ENCODE measurements at regions not wholly inside any gene's neighbourhood (a gene's known extent, or its start where the extent isn't known, plus 50 kb on each side); places are given as distances from the start of the nearest gene placed in this dataset.

DNA sequence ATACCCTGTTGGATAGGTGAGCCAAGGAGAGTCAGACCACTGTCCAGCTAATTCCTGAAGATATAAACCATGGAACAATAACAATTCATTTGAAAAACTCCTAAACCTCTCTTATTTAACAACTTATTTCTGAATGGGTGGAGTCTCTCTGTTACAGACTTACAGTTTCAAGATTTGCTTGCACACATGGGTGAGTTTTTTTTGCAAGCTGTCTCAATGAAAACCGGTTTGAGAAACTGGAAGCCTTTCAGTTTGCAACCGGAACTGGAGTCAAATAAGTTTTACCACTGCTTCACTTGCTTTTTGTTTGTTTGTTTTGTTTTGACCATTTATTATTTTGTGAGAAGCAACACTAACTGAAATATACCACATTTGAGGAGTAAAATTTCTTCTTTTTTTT, 243.8 kb downstream of the MTERF1 start:
- DNase-seq (ENCODE audit: low read depth, low spot score) = no peak
- 0 out of 2 replicates have a peak, but pooled peaks cover 1% of the 10 kb centered on the region for H3K4me1 ChIP-seq (ENCODE audit: control insufficient read depth, insufficient read depth, low read length)
- whole genome bisulfite sequencing (ENCODE audit: insufficient coverage, insufficient read length) = no CpG with 5 or more reads among the region's 2 CpGs
- H3K27ac ChIP-seq (ENCODE audit: low read length) = no peak overlapping the region
- no peaks in the 10 kb centered on the region for H3K36me3 ChIP-seq (ENCODE audit: control insufficient read depth, insufficient read depth, low read length)
- no peaks in the 10 kb centered on the region for H3K9me3 ChIP-seq (ENCODE audit: control insufficient read depth, insufficient read depth, low read length)
- H3K4me3 ChIP-seq (ENCODE audit: low read length) = no peak overlapping the region
- no peaks in the 10 kb centered on the region for H3K27me3 ChIP-seq (ENCODE audit: control insufficient read depth, insufficient read depth, low read length)

- no peak overlapping the region for H3K4me3 ChIP-seq (ENCODE audit: low read length)
- DNase-seq (ENCODE audit: low read depth, low spot score) = no peak
- WGBS (ENCODE audit: insufficient coverage, insufficient read length) = no CpG with 5 or more reads among the region's 4 CpGs
- H3K4me1 ChIP-seq (ENCODE audit: control insufficient read depth, insufficient read depth, low read length) = no peaks in the 10 kb centered on the region
- H3K36me3 ChIP-seq (ENCODE audit: control insufficient read depth, insufficient read depth, low read length) = no peaks in the 10 kb centered on the region
- no peak overlapping the region for H3K27ac ChIP-seq (ENCODE audit: low read length)
- H3K9me3 ChIP-seq (ENCODE audit: control insufficient read depth, insufficient read depth, low read length) = no peaks in the 10 kb centered on the region
- H3K27me3 ChIP-seq (ENCODE audit: control insufficient read depth, insufficient read depth, low read length) = no peaks in the 10 kb centered on the region
These were observed 236.2 kb downstream of the MTERF1 start for GRCh38 chr7:91644256-91644655.

- no peak overlapping the region for H3K4me3 ChIP-seq (ENCODE audit: low read length)
- WGBS (ENCODE audit: insufficient coverage, insufficient read length) = no CpG with 5 or more reads among the region's 1 CpG
- no peaks in the 10 kb centered on the region for H3K36me3 ChIP-seq (ENCODE audit: control insufficient read depth, insufficient read depth, low read length)
- H3K27ac ChIP-seq (ENCODE audit: low read length) = no peak overlapping the region
- DNase-seq (ENCODE audit: low read depth, low spot score) = no peak
- no peaks in the 10 kb centered on the region for H3K9me3 ChIP-seq (ENCODE audit: control insufficient read depth, insufficient read depth, low read length)
- no peaks in the 10 kb centered on the region for H3K27me3 ChIP-seq (ENCODE audit: control insufficient read depth, insufficient read depth, low read length)
- no peaks in the 10 kb centered on the region for H3K4me1 ChIP-seq (ENCODE audit: control insufficient read depth, insufficient read depth, low read length)
These were observed 235.0 kb downstream of the MTERF1 start for GRCh38 chr7:91645542-91645941.

DNA sequence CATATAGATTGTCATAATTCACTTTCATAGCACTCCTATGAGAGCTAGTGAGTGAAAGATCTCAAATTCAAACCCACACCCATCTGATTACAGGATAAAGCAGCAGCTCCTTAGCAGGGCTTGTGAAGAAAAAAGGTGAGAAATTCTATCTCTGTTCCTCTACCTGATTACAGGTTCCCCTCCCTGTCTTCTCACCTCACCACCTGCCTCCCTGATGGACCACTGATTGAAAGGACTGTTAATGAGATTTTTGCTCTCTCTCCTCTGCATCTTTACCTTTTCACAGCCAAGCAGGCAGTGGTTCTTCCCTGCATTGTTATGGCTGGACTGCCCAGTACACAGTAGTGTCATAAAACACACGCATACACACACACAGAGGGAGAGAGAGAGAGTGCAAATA, 228.5 kb downstream of the MTERF1 start:
- no CpG with 5 or more reads among the region's 1 CpG for WGBS (ENCODE audit: insufficient coverage, insufficient read length)
- Histone ChIP-seq H3K36me3 (ENCODE audit: control insufficient read depth, insufficient read depth, low read length) (no peaks in the 10 kb centered on the region), H3K27ac (ENCODE audit: low read length) (no peak overlapping the region), H3K27me3 (ENCODE audit: control insufficient read depth, insufficient read depth, low read length) (no peaks in the 10 kb centered on the region), H3K4me3 (ENCODE audit: low read length) (no peak overlapping the region), H3K9me3 (ENCODE audit: control insufficient read depth, insufficient read depth, low read length) (no peaks in the 10 kb centered on the region), H3K4me1 (ENCODE audit: control insufficient read depth, insufficient read depth, low read length) (no peaks in the 10 kb centered on the region)
- DNase-seq (ENCODE audit: low read depth, low spot score) = no peak

DNA sequence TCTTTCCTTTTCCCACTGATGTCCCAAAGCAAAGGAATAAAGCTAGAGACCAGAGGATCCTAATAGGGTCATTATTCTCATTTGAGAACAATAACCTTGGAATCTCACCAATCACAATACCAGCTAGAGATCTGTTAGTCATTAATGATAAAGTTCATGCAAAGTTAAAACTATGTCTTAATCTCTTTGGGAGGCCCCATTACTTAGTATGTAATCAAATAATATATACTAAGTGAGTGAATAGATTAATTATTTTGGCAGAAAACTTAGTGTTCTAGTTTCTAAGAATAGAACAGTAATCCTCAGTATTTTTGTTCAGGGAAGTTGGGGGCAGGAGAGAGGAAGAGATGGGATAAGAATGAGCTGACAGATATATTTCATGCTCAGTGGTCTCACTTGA, 227.2 kb downstream of the MTERF1 start:
- H3K4me3 ChIP-seq (ENCODE audit: low read length) = no peak overlapping the region
- H3K4me1 ChIP-seq (ENCODE audit: control insufficient read depth, insufficient read depth, low read length) = no peaks in the 10 kb centered on the region
- no peaks in the 10 kb centered on the region for H3K27me3 ChIP-seq (ENCODE audit: control insufficient read depth, insufficient read depth, low read length)
- H3K36me3 ChIP-seq (ENCODE audit: control insufficient read depth, insufficient read depth, low read length) = no peaks in the 10 kb centered on the region
- H3K9me3 ChIP-seq (ENCODE audit: control insufficient read depth, insufficient read depth, low read length) = no peaks in the 10 kb centered on the region
- H3K27ac ChIP-seq (ENCODE audit: low read length) = no peak overlapping the region
- DNase-seq (ENCODE audit: low read depth, low spot score) = no peak

GRCh38 chr7:91655656-91656055, 224.8 kb downstream of the MTERF1 start:
- Histone ChIP-seq H3K36me3 (ENCODE audit: control insufficient read depth, insufficient read depth, low read length) (no peaks in the 10 kb centered on the region), H3K4me3 (ENCODE audit: low read length) (no peak overlapping the region), H3K27me3 (ENCODE audit: control insufficient read depth, insufficient read depth, low read length) (no peaks in the 10 kb centered on the region), H3K4me1 (ENCODE audit: control insufficient read depth, insufficient read depth, low read length) (no peaks in the 10 kb centered on the region), H3K27ac (ENCODE audit: low read length) (no peak overlapping the region), H3K9me3 (ENCODE audit: control insufficient read depth, insufficient read depth, low read length) (no peaks in the 10 kb centered on the region)
- no peak for DNase-seq (ENCODE audit: low read depth, low spot score)

GRCh38 chr7:91656541-91657482, 223.7 kb downstream of the MTERF1 start:
- no peaks in the 10 kb centered on the region for H3K9me3 ChIP-seq (ENCODE audit: control insufficient read depth, insufficient read depth, low read length)
- no peak for DNase-seq (ENCODE audit: low read depth, low spot score)
- no peaks in the 10 kb centered on the region for H3K4me1 ChIP-seq (ENCODE audit: control insufficient read depth, insufficient read depth, low read length)
- H3K27me3 ChIP-seq (ENCODE audit: control insufficient read depth, insufficient read depth, low read length) = no peaks in the 10 kb centered on the region
- H3K27ac ChIP-seq (ENCODE audit: low read length) = no peak overlapping the region
- no peaks in the 10 kb centered on the region for H3K36me3 ChIP-seq (ENCODE audit: control insufficient read depth, insufficient read depth, low read length)
- no CpG with 5 or more reads among the region's 9 CpGs for WGBS (ENCODE audit: insufficient coverage, insufficient read length)
- H3K4me3 ChIP-seq (ENCODE audit: low read length) = no peak overlapping the region

- H3K4me1 ChIP-seq (ENCODE audit: control insufficient read depth, insufficient read depth, low read length) = no peaks in the 10 kb centered on the region
- no peaks in the 10 kb centered on the region for H3K27me3 ChIP-seq (ENCODE audit: control insufficient read depth, insufficient read depth, low read length)
- no peaks in the 10 kb centered on the region for H3K36me3 ChIP-seq (ENCODE audit: control insufficient read depth, insufficient read depth, low read length)
- H3K27ac ChIP-seq (ENCODE audit: low read length) = no peak overlapping the region
- WGBS (ENCODE audit: insufficient coverage, insufficient read length) = no CpG with 5 or more reads among the region's 3 CpGs
- DNase-seq (ENCODE audit: low read depth, low spot score) = no peak
- H3K9me3 ChIP-seq (ENCODE audit: control insufficient read depth, insufficient read depth, low read length) = no peaks in the 10 kb centered on the region
- no peak overlapping the region for H3K4me3 ChIP-seq (ENCODE audit: low read length)
These were observed 222.9 kb downstream of the MTERF1 start for GRCh38 chr7:91657483-91658071.

DNA sequence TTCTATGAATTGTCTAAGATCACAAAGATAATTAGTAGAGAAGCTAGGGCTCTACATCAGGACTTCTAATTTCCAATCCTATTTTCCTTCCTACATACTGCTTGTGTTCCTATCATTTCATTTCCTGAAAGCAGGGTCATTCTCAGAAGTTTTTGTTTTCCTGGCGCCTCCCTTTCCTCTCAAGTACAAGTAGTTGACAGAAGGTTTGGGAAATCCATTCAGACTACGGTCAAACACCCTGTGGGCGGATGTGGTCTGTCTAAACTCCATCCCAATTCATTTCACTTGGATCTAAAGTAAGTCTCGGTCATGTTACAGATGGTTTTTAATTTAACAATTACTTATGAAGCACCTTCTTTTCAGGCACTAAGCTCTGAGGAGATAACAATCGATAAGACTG, 221.4 kb downstream of the MTERF1 start:
- no peak for DNase-seq (ENCODE audit: low read depth, low spot score)
- Histone ChIP-seq H3K27ac (ENCODE audit: low read length) (no peak overlapping the region), H3K4me3 (ENCODE audit: low read length) (no peak overlapping the region), H3K27me3 (ENCODE audit: control insufficient read depth, insufficient read depth, low read length) (no peaks in the 10 kb centered on the region), H3K4me1 (ENCODE audit: control insufficient read depth, insufficient read depth, low read length) (no peaks in the 10 kb centered on the region), H3K36me3 (ENCODE audit: control insufficient read depth, insufficient read depth, low read length) (no peaks in the 10 kb centered on the region), H3K9me3 (ENCODE audit: control insufficient read depth, insufficient read depth, low read length) (no peaks in the 10 kb centered on the region)
- no CpG with 5 or more reads among the region's 5 CpGs for WGBS (ENCODE audit: insufficient coverage, insufficient read length)

- Histone ChIP-seq H3K36me3 (ENCODE audit: control insufficient read depth, insufficient read depth, low read length) (no peaks in the 10 kb centered on the region), H3K4me3 (ENCODE audit: low read length) (no peak overlapping the region), H3K27ac (ENCODE audit: low read length) (no peak overlapping the region), H3K9me3 (ENCODE audit: control insufficient read depth, insufficient read depth, low read length) (no peaks in the 10 kb centered on the region), H3K27me3 (ENCODE audit: control insufficient read depth, insufficient read depth, low read length) (no peaks in the 10 kb centered on the region), H3K4me1 (ENCODE audit: control insufficient read depth, insufficient read depth, low read length) (no peaks in the 10 kb centered on the region)
- DNase-seq (ENCODE audit: low read depth, low spot score) = no peak
These were observed 219.7 kb downstream of the MTERF1 start for GRCh38 chr7:91660734-91661356.
